Activated B cell treated with CpG ODN at 0.5 μM for 24 hours (primary cell): ENCODE measurements at regions not wholly inside any gene's neighbourhood (a gene's known extent, or its start where the extent isn't known, plus 50 kb on each side); places are given as distances from the start of the nearest gene placed in this dataset.

Experiments used
- ATAC-seq: fragments of 200-7000 bp; cut with Tn5 transposase; one replicate; pipeline ENCODE4 v1.10.0; 2021; ENCODE audit warnings: low read depth, mild to moderate bottlenecking, moderate library complexity
- CTCF ChIA-PET: fragments of 350-600 bp; sonication (Branson Sonifier 250); formaldehyde crosslinking; loops from one replicate; lab custom pipeline; 2021; ENCODE audit warnings: antibody characterized with exemption; lab: Charles Lee
- POLR2A ChIA-PET: fragments of 350-600 bp; sonication (Branson Sonifier 250); formaldehyde crosslinking; loops from one replicate; lab custom pipeline; 2021; ENCODE audit warnings: antibody characterized with exemption; lab: Charles Lee
- DNase-seq: peaks from one replicate; pipeline ENCODE4 v3.0.0; 2022
- H3K27ac Mint-ChIP-seq: one replicate; pipeline ENCODE4 v1.8.0; 2020; ENCODE audit warnings: mixed read lengths
- H3K27me3 Mint-ChIP-seq: one replicate; pipeline ENCODE4 v1.8.0; 2021; ENCODE audit warnings: mixed read lengths
- H3K36me3 Mint-ChIP-seq: one replicate; pipeline ENCODE4 v1.8.0; 2021; ENCODE audit warnings: low read depth, mixed read lengths
- H3K4me1 Mint-ChIP-seq: one replicate; pipeline ENCODE4 v1.8.0; 2021; ENCODE audit warnings: mixed read lengths
- H3K4me3 Mint-ChIP-seq: one replicate; pipeline ENCODE4 v1.8.0; 2020; ENCODE audit warnings: mild to moderate bottlenecking, mixed read lengths
- H3K9me3 Mint-ChIP-seq: one replicate; pipeline ENCODE4 v1.8.0; 2020; ENCODE audit warnings: mixed read lengths
- intact Hi-C: fragments of 100-400 bp; cut with micrococcal nuclease; formaldehyde crosslinking; loops from one replicate; pipeline ENCODE4 v1.15.1; 2024
- TF ChIP-seq, protein P1 (sequence below): fragments of 200-600 bp; IDR thresholded peaks from one replicate; pipeline ENCODE4 v1.8.0; 2022; ENCODE audit warnings: antibody characterized with exemption, mild to moderate bottlenecking

DNA sequence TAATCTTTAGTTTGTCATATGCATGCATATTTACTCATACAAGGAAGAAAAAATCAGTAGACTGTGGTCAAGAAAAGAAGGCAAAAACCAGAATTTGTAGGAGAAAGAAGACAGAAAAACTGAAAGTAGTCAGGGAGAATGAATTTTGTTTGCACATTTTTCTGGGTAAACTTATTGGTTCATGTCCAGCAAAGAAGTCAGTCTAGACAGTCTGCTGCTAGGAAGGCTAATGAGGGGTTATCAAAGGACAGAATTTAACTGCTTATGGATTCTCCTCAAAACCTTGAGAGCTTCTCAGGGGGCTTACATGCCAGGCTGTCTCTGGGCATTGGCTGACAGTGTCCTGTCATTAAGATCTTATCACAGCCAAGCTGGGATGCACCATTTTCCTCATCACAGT lies 293.9 kb downstream of the RPAP3 start:
- Mint-ChIP-seq H3K9me3 (no peaks in the 10 kb centered on the region), H3K27me3 (no peaks in the 10 kb centered on the region), H3K27ac (no peak overlapping the region), H3K36me3 (no peaks in the 10 kb centered on the region), H3K4me3 (no peak overlapping the region), H3K4me1 (peaks cover 29% of the 10 kb centered on the region)
- intact Hi-C loops, result no loop called here
- DNase-seq, result no peak
- TF ChIP-seq, protein P1, sequence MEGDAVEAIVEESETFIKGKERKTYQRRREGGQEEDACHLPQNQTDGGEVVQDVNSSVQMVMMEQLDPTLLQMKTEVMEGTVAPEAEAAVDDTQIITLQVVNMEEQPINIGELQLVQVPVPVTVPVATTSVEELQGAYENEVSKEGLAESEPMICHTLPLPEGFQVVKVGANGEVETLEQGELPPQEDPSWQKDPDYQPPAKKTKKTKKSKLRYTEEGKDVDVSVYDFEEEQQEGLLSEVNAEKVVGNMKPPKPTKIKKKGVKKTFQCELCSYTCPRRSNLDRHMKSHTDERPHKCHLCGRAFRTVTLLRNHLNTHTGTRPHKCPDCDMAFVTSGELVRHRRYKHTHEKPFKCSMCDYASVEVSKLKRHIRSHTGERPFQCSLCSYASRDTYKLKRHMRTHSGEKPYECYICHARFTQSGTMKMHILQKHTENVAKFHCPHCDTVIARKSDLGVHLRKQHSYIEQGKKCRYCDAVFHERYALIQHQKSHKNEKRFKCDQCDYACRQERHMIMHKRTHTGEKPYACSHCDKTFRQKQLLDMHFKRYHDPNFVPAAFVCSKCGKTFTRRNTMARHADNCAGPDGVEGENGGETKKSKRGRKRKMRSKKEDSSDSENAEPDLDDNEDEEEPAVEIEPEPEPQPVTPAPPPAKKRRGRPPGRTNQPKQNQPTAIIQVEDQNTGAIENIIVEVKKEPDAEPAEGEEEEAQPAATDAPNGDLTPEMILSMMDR, result no peak
- ATAC-seq, result no peak
- POLR2A ChIA-PET, result no interaction called here
- CTCF ChIA-PET, result interaction anchor here (4.2 kb wide), 1 partner anchor 379 kb away, joined by 21 read pairs; no protein-coding TSS in a partner anchor

GRCh38 chr12:47410862-47411261 lies 295.0 kb downstream of the RPAP3 start:
- no peak overlapping the region for H3K27ac Mint-ChIP-seq
- CTCF ChIA-PET, result interaction anchor here (0.7 to 4.4 kb wide), 2 partner anchors 10 to 378 kb away, joined by 3 to 66 read pairs; no protein-coding TSS in a partner anchor
- TF ChIP-seq, protein P1, result no peak
- no peak for ATAC-seq
- no peak for DNase-seq
- intact Hi-C loops, result no loop called here
- no peaks in the 10 kb centered on the region for H3K27me3 Mint-ChIP-seq
- POLR2A ChIA-PET, result no interaction called here
- no peaks in the 10 kb centered on the region for H3K9me3 Mint-ChIP-seq
- H3K36me3 Mint-ChIP-seq, result no peaks in the 10 kb centered on the region
- H3K4me1 Mint-ChIP-seq, result peaks cover 33% of the 10 kb centered on the region
- no peak overlapping the region for H3K4me3 Mint-ChIP-seq

DNA sequence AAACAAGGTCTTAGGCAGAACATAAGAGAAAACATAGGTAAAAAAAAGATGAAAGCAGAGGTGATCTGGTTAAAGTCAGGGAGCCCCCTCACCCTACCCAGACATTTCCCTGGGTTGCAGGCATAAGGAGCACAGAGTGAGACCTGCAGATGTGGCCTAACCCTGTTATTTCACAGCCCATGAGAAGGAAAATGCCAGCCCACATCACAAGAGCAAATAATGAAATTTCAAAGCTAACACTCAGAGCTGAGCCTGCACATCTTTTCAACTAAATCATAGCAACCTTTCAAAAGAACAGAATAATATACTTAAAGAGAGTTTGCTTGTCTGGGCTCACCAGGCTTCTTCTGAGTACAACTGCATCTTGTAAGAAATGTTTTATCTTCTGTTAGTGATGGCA lies 295.4 kb downstream of the RPAP3 start:
- no peak overlapping the region for H3K4me3 Mint-ChIP-seq
- POLR2A ChIA-PET, result no interaction called here
- DNase-seq (no peak), ATAC-seq (no peak)
- H3K4me1 Mint-ChIP-seq, result peaks cover 33% of the 10 kb centered on the region
- intact Hi-C loops, result no loop called here
- no peak overlapping the region for H3K27ac Mint-ChIP-seq
- no peaks in the 10 kb centered on the region for H3K36me3 Mint-ChIP-seq
- CTCF ChIA-PET, result interaction anchor here (4.4 kb wide), 1 partner anchor 378 kb away, joined by 66 read pairs; no protein-coding TSS in a partner anchor
- no peaks in the 10 kb centered on the region for H3K27me3 Mint-ChIP-seq
- TF ChIP-seq, protein P1, result no peak
- H3K9me3 Mint-ChIP-seq, result no peaks in the 10 kb centered on the region

GRCh38 chr12:47409310-47409987 lies 296.4 kb downstream of the RPAP3 start:
- ChIA-PET POLR2A (no interaction called here), CTCF (interaction anchor here (1.6 to 4.4 kb wide), 3 partner anchors 13 to 388 kb away, joined by 6 to 66 read pairs (median 25); no protein-coding TSS in a partner anchor)
- DNase-seq (no peak), ATAC-seq (no peak)
- intact Hi-C loops, result loop anchor here (10.0 kb wide), 1 partner anchor 735 kb away; no protein-coding TSS in a partner anchor
- no peaks in the 10 kb centered on the region for H3K36me3 Mint-ChIP-seq
- H3K27ac Mint-ChIP-seq, result no peak overlapping the region
- H3K4me1 Mint-ChIP-seq, result peaks cover 28% of the 10 kb centered on the region
- no peaks in the 10 kb centered on the region for H3K9me3 Mint-ChIP-seq
- TF ChIP-seq, protein P1, result no peak
- H3K4me3 Mint-ChIP-seq, result no peak overlapping the region
- H3K27me3 Mint-ChIP-seq, result no peaks in the 10 kb centered on the region

DNA sequence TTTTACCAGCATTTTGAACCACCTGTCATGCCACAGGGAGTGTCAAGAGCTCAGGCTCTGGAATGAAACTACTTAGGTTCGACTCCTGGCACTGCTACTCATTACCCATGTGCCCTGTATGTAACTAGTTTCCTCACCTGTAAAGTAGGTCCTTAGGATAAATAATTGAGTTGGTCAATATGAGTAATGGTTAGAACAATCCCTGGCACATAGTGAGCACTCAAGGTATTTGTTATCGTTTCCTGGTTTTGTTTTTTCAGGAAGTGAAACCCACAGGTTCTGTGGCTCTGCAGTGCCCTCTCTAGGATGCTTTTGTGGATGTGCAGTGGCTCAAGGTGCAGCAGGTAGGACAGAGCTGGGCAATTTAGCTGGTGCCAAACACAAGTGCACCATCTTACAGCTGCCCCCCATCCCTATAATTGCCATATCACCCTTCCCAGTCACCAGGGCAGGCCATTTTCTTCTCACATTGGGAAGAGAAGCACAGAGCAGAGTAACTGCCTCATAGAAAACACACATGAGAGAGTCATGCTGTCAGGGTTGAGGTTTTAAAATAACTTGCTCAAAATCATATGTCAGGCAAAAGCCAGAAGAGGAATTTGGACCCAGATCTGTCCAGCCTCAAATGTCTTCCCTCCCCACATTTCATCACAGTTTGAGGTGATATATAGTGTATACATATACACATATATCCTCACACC lies 297.5 kb downstream of the RPAP3 start:
- DNase-seq (peak; percentile 46), ATAC-seq (peak; percentile 97)
- ChIA-PET POLR2A (interaction anchor here (0.5 to 1.7 kb wide), 7 partner anchors 52 to 376 kb away, joined by 3 to 9 read pairs (median 5); partner anchors contain the start of genes AMIGO2 and PCED1B), CTCF (interaction anchor here (0.6 to 4.4 kb wide), 17 partner anchors 12 to 387 kb away, joined by 3 to 66 read pairs (median 4); partner anchors contain the start of genes AMIGO2 and PCED1B)
- intact Hi-C loops, result loop anchor here (1.0 to 10.0 kb wide), 5 partner anchors 11 to 734 kb away; partner anchors contain the start of genes AMIGO2 and PCED1B
- Mint-ChIP-seq H3K27me3 (no peaks in the 10 kb centered on the region), H3K4me3 (no peak overlapping the region), H3K4me1 (peaks cover 28% of the 10 kb centered on the region), H3K9me3 (no peaks in the 10 kb centered on the region), H3K36me3 (no peaks in the 10 kb centered on the region), H3K27ac (peak overlapping the region; percentile 63)
- TF ChIP-seq, protein P1, result no peak
